Muscle layer of colon (tissue), 2 donors: ENCODE measurements at regions not wholly inside any gene's neighbourhood (a gene's known extent, or its start where the extent isn't known, plus 50 kb on each side); places are given as distances from the start of the nearest gene placed in this dataset.

ENCODE experiments used
- H3K27ac ChIP-seq: one replicate; pipeline ENCODE4 v1.7.0; 2013; ENCODE audit warnings: low read depth, mild to moderate bottlenecking, low read length, moderate library complexity
- H3K27me3 ChIP-seq, 2 donors: one replicate each; pipeline ENCODE4 v1.7.0; 2013; ENCODE audit warnings: low read length in 2 of 2, mild to moderate bottlenecking in 2 of 2; ENCODE audit not compliant: insufficient read depth in 2 of 2, control insufficient read depth in 1 of 2
- H3K36me3 ChIP-seq: one replicate; pipeline ENCODE4 v1.7.0; 2013; ENCODE audit warnings: mild to moderate bottlenecking, low read length; ENCODE audit not compliant: insufficient read depth
- H3K4me1 ChIP-seq: one replicate; pipeline ENCODE4 v1.7.0; 2013; ENCODE audit warnings: mild to moderate bottlenecking, low read length; ENCODE audit not compliant: insufficient read depth
- H3K4me3 ChIP-seq, 2 donors: one replicate each; pipeline ENCODE4 v1.7.0; 2013; ENCODE audit warnings: low read length in 2 of 2, low read depth in 1 of 2, mild to moderate bottlenecking in 1 of 2, moderate library complexity in 1 of 2
- H3K9ac ChIP-seq: one replicate; pipeline ENCODE4 v1.7.0; 2013; ENCODE audit warnings: low read length
- H3K9me3 ChIP-seq: one replicate; pipeline ENCODE4 v1.7.0; 2013; ENCODE audit warnings: mild to moderate bottlenecking, low read length
- donor health status: abdominal sarcoma.
- donor health status: Adenocarcinoma of cecum.

- no peaks in the 10 kb centered on the region for H3K36me3 ChIP-seq
- no peak overlapping the region for H3K27ac ChIP-seq
- H3K9me3 ChIP-seq, result no peaks in the 10 kb centered on the region
- no peak overlapping the region for H3K9ac ChIP-seq
- no peaks in the 10 kb centered on the region for H3K27me3 ChIP-seq
- H3K4me1 ChIP-seq, result no peaks in the 10 kb centered on the region
- no peak overlapping the region for H3K4me3 ChIP-seq
Measured at GRCh38 chr6:18785810-18786490, 398.8 kb downstream of the RNF144B start.

- Histone ChIP-seq H3K4me3 (no peak overlapping the region), H3K4me1 (no peaks in the 10 kb centered on the region), H3K27me3 (no peaks in the 10 kb centered on the region), H3K36me3 (no peaks in the 10 kb centered on the region), H3K9ac (no peak overlapping the region), H3K27ac (no peak overlapping the region), H3K9me3 (no peaks in the 10 kb centered on the region)
Measured at GRCh38 chr6:18792866-18793265, 405.7 kb downstream of the RNF144B start.

- Histone ChIP-seq H3K4me3 (no peak overlapping the region), H3K36me3 (no peaks in the 10 kb centered on the region), H3K27ac (no peak overlapping the region), H3K4me1 (no peaks in the 10 kb centered on the region), H3K27me3 (no peaks in the 10 kb centered on the region), H3K9me3 (no peaks in the 10 kb centered on the region), H3K9ac (no peak overlapping the region)
Measured at GRCh38 chr6:18795726-18796125, 408.6 kb downstream of the RNF144B start.

GRCh38 chr6:18820725-18821124 lies 433.6 kb downstream of the RNF144B start:
- Histone ChIP-seq H3K36me3 (no peaks in the 10 kb centered on the region), H3K4me3 (no peak overlapping the region), H3K9me3 (no peaks in the 10 kb centered on the region), H3K27me3 (no peaks in the 10 kb centered on the region), H3K27ac (no peak overlapping the region), H3K4me1 (no peaks in the 10 kb centered on the region), H3K9ac (no peak overlapping the region)

GRCh38 chr6:18823782-18824386 lies 436.7 kb downstream of the RNF144B start:
- Histone ChIP-seq H3K4me1 (no peaks in the 10 kb centered on the region), H3K36me3 (no peaks in the 10 kb centered on the region), H3K27ac (no peak overlapping the region), H3K27me3 (no peaks in the 10 kb centered on the region), H3K9ac (no peak overlapping the region), H3K4me3 (no peak overlapping the region), H3K9me3 (no peaks in the 10 kb centered on the region)

GRCh38 chr6:18829272-18829870 lies 442.2 kb downstream of the RNF144B start:
- Histone ChIP-seq H3K27me3 (no peaks in the 10 kb centered on the region), H3K36me3 (no peaks in the 10 kb centered on the region), H3K4me1 (peaks cover 5% of the 10 kb centered on the region), H3K27ac (no peak overlapping the region), H3K4me3 (no peak overlapping the region), H3K9ac (no peak overlapping the region), H3K9me3 (no peaks in the 10 kb centered on the region)

- no peak overlapping the region for H3K9ac ChIP-seq
- no peaks in the 10 kb centered on the region for H3K27me3 ChIP-seq
- no peak overlapping the region for H3K27ac ChIP-seq
- H3K4me3 ChIP-seq, result no peak overlapping the region
- H3K9me3 ChIP-seq, result no peaks in the 10 kb centered on the region
- no peaks in the 10 kb centered on the region for H3K4me1 ChIP-seq
- no peaks in the 10 kb centered on the region for H3K36me3 ChIP-seq
Measured at GRCh38 chr6:18835976-18836375, 448.8 kb downstream of the RNF144B start.

- Histone ChIP-seq H3K4me3 (no peak overlapping the region), H3K4me1 (no peaks in the 10 kb centered on the region), H3K27me3 (no peaks in the 10 kb centered on the region), H3K9me3 (no peaks in the 10 kb centered on the region), H3K9ac (no peak overlapping the region), H3K36me3 (no peaks in the 10 kb centered on the region), H3K27ac (no peak overlapping the region)
Measured at GRCh38 chr6:18837013-18837412, 449.9 kb downstream of the RNF144B start.

GRCh38 chr6:18842534-18842933 lies 455.4 kb downstream of the RNF144B start:
- Histone ChIP-seq H3K4me1 (no peaks in the 10 kb centered on the region), H3K36me3 (no peaks in the 10 kb centered on the region), H3K27ac (no peak overlapping the region), H3K27me3 (no peaks in the 10 kb centered on the region), H3K4me3 (no peak overlapping the region), H3K9me3 (no peaks in the 10 kb centered on the region), H3K9ac (no peak overlapping the region)

GRCh38 chr6:18845896-18846295 lies 458.7 kb downstream of the RNF144B start:
- no peaks in the 10 kb centered on the region for H3K36me3 ChIP-seq
- no peak overlapping the region for H3K9ac ChIP-seq
- no peak overlapping the region for H3K27ac ChIP-seq
- H3K27me3 ChIP-seq, result no peaks in the 10 kb centered on the region
- no peaks in the 10 kb centered on the region for H3K4me1 ChIP-seq
- H3K9me3 ChIP-seq, result no peaks in the 10 kb centered on the region
- no peak overlapping the region for H3K4me3 ChIP-seq

GRCh38 chr6:18846327-18846726 lies 459.2 kb downstream of the RNF144B start:
- no peaks in the 10 kb centered on the region for H3K36me3 ChIP-seq
- H3K4me1 ChIP-seq, result no peaks in the 10 kb centered on the region

GRCh38 chr6:18861204-18861603 lies 474.1 kb downstream of the RNF144B start:
- H3K27me3 ChIP-seq, result no peaks in the 10 kb centered on the region
- H3K9me3 ChIP-seq, result no peaks in the 10 kb centered on the region
- no peaks in the 10 kb centered on the region for H3K4me1 ChIP-seq
- no peaks in the 10 kb centered on the region for H3K36me3 ChIP-seq
- no peak overlapping the region for H3K27ac ChIP-seq
- no peak overlapping the region for H3K9ac ChIP-seq
- H3K4me3 ChIP-seq, result no peak overlapping the region

More at GRCh38 chr6:18846327-18846726, 459.2 kb downstream of the RNF144B start:
- H3K9me3 ChIP-seq, result no peaks in the 10 kb centered on the region
- no peak overlapping the region for H3K4me3 ChIP-seq
- no peak overlapping the region for H3K9ac ChIP-seq
- no peak overlapping the region for H3K27ac ChIP-seq
- no peaks in the 10 kb centered on the region for H3K27me3 ChIP-seq
